SK-N-SH treated with all-trans-retinoic acid at 6 μM for 48 hours (cell line): ENCODE measurements at regions not wholly inside any gene's neighbourhood (a gene's known extent, or its start where the extent isn't known, plus 50 kb on each side); places are given as distances from the start of the nearest gene placed in this dataset.

Experiments used
- BACH2 ChIP-seq: fragments of 250-450 bp; sonication (Bioruptor Pico); IDR thresholded peaks from 2 replicates; pipeline ENCODE4 v1.9.0; 2021; ENCODE audit warnings: mild to moderate bottlenecking, borderline replicate concordance
- CREB5 ChIP-seq: fragments of 250-450 bp; sonication (Bioruptor Pico); IDR thresholded peaks from 2 replicates; pipeline ENCODE4 v1.5.1; 2020; ENCODE audit warnings: low read depth, mild to moderate bottlenecking, moderate library complexity
- OSR1 ChIP-seq: fragments of 250-450 bp; sonication (Bioruptor Pico); IDR thresholded peaks from 2 replicates; pipeline ENCODE4 v1.8.0; 2022; ENCODE audit warnings: moderate library complexity, mild to moderate bottlenecking, inconsistent platforms
- TOX ChIP-seq: fragments of 250-450 bp; sonication (Bioruptor Pico); IDR thresholded peaks from 2 replicates; pipeline ENCODE4 v1.8.0; 2021; ENCODE audit warnings: mild to moderate bottlenecking, moderate library complexity, borderline replicate concordance
- ZC3H10 ChIP-seq: fragments of 250-450 bp; sonication (Bioruptor Pico); IDR thresholded peaks from 2 replicates; pipeline ENCODE4 v1.5.1; 2021; ENCODE audit warnings: mild to moderate bottlenecking, moderate library complexity
- ZNF70 ChIP-seq: fragments of 450-650 bp; formaldehyde crosslinking; IDR thresholded peaks from 2 replicates; pipeline ENCODE4 v1.5.0; 2020; ENCODE audit warnings: mild to moderate bottlenecking, moderate library complexity

GRCh38 chr3:74447221-74447620 lies 167.2 kb downstream of the CNTN3 start:
- TF ChIP-seq BACH2 (CRISPR knock-in tag) (no peak), CREB5 (CRISPR knock-in tag) (no peak), ZC3H10 (CRISPR knock-in tag) (no peak), ZNF70 (CRISPR knock-in tag) (no peak), TOX (no peak), OSR1 (CRISPR knock-in tag) (no peak)
